WTC11 (cell line): ENCODE measurements at regions not wholly inside any gene's neighbourhood (a gene's known extent, or its start where the extent isn't known, plus 50 kb on each side); places are given as distances from the start of the nearest gene placed in this dataset.

Experiments
- AFF4 ChIP-seq: sonication (generic); formaldehyde crosslinking; IDR thresholded peaks from 2 replicates; pipeline ENCODE4 v1.8.1; 2023; ENCODE audit warnings: mild to moderate bottlenecking, missing genetic modification reagents, borderline replicate concordance
- AR ChIP-seq: fragments of 250-450 bp; sonication (Bioruptor Pico); IDR thresholded peaks from 2 replicates; pipeline ENCODE4 v1.9.0; 2021; ENCODE audit warnings: mild to moderate bottlenecking
- CTCF ChIP-seq: fragments of 200-600 bp; IDR thresholded peaks from 2 replicates; pipeline ENCODE4 v1.8.0; 2022; ENCODE audit warnings: antibody characterized with exemption
- E2F4 ChIP-seq: sonication (generic); formaldehyde crosslinking; IDR thresholded peaks from 2 replicates; pipeline ENCODE4 v1.8.1; 2022; ENCODE audit warnings: low read depth, mild to moderate bottlenecking, moderate library complexity, missing genetic modification reagents, borderline replicate concordance
- E2F5 ChIP-seq: sonication (generic); formaldehyde crosslinking; IDR thresholded peaks from 2 replicates; pipeline ENCODE4 v1.8.1; 2022; ENCODE audit warnings: mild to moderate bottlenecking, moderate library complexity, missing genetic modification reagents
- ERG ChIP-seq: fragments of 250-450 bp; sonication (Bioruptor Pico); IDR thresholded peaks from 2 replicates; pipeline ENCODE4 v1.8.0; 2021; ENCODE audit warnings: mild to moderate bottlenecking
- SMAD3 ChIP-seq: sonication (generic); formaldehyde crosslinking; IDR thresholded peaks from 2 replicates; pipeline ENCODE4 v1.8.0; 2022; ENCODE audit warnings: missing genetic modification reagents, mild to moderate bottlenecking, borderline replicate concordance
- SMAD4 ChIP-seq: sonication (generic); formaldehyde crosslinking; IDR thresholded peaks from 2 replicates; pipeline ENCODE4 v1.8.0; 2022; ENCODE audit warnings: mild to moderate bottlenecking, missing genetic modification reagents
- TCF7 ChIP-seq: sonication (generic); formaldehyde crosslinking; IDR thresholded peaks from 2 replicates; pipeline ENCODE4 v1.8.0; 2022; ENCODE audit warnings: mild to moderate bottlenecking, low read depth, missing genetic modification reagents, moderate library complexity
- USF2 ChIP-seq: sonication (generic); formaldehyde crosslinking; IDR thresholded peaks from 2 replicates; pipeline ENCODE4 v1.8.1; 2023; ENCODE audit warnings: mild to moderate bottlenecking, missing genetic modification reagents, moderate library complexity
- ZNF232 ChIP-seq: sonication (generic); formaldehyde crosslinking; IDR thresholded peaks from 2 replicates; pipeline ENCODE4 v1.8.0; 2022; ENCODE audit warnings: mild to moderate bottlenecking, missing genetic modification reagents
- ZNF512 ChIP-seq: sonication (generic); formaldehyde crosslinking; IDR thresholded peaks from 2 replicates; pipeline ENCODE4 v1.8.1; 2022; ENCODE audit warnings: missing genetic modification reagents, borderline replicate concordance
- ZSCAN18 ChIP-seq: fragments of 250-450 bp; sonication (Bioruptor Pico); IDR thresholded peaks from 2 replicates; pipeline ENCODE4 v2.1.2; 2022; ENCODE audit warnings: mild to moderate bottlenecking, moderate library complexity

GRCh38 chr3:107919239-107919638, 171.6 kb downstream of the CD47 start:
- TF ChIP-seq TCF7 (CRISPR knock-in tag) (no peak), CTCF (no peak), AR (CRISPR knock-in tag) (no peak), ZNF512 (no peak), USF2 (CRISPR knock-in tag) (no peak), E2F4 (CRISPR knock-in tag) (no peak), ZSCAN18 (CRISPR knock-in tag) (no peak), AFF4 (CRISPR knock-in tag) (no peak), ZNF232 (CRISPR knock-in tag) (no peak), SMAD4 (CRISPR knock-in tag) (no peak), E2F5 (CRISPR knock-in tag) (no peak), ERG (CRISPR knock-in tag) (no peak), SMAD3 (CRISPR knock-in tag) (no peak)
